ENCODE measurements at regions not wholly inside any gene's neighbourhood (a gene's known extent, or its start where the extent isn't known, plus 50 kb on each side); places are given as distances from the start of the nearest gene placed in this dataset.

DNA sequence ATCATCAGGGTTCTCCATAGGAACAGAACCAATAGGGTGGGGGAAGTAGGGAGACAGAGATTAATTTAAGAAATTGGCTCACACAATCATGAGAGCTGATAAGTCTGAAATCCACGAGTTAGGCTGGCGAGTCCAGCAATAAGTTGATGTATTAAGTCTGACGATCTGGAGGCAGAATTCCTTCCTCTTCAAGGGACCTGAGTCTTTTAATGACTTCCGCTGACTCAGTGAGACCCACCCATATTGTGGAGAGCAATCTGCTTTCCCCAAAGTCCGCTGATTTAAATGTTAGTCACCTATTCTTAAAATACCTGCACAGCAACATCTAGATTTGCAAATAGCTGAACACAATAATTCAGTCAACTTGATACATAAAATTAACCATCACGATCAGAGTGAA lies 97.8 kb downstream of the SPTSSA start:
- TF ChIP-seq, protein P1, sequence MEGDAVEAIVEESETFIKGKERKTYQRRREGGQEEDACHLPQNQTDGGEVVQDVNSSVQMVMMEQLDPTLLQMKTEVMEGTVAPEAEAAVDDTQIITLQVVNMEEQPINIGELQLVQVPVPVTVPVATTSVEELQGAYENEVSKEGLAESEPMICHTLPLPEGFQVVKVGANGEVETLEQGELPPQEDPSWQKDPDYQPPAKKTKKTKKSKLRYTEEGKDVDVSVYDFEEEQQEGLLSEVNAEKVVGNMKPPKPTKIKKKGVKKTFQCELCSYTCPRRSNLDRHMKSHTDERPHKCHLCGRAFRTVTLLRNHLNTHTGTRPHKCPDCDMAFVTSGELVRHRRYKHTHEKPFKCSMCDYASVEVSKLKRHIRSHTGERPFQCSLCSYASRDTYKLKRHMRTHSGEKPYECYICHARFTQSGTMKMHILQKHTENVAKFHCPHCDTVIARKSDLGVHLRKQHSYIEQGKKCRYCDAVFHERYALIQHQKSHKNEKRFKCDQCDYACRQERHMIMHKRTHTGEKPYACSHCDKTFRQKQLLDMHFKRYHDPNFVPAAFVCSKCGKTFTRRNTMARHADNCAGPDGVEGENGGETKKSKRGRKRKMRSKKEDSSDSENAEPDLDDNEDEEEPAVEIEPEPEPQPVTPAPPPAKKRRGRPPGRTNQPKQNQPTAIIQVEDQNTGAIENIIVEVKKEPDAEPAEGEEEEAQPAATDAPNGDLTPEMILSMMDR (IDR thresholded peaks at IDR 0.05; ENCODE audit: borderline replicate concordance) = no peak
- Histone ChIP-seq H3K27me3 (ENCODE audit: low read depth) (no peaks in the 10 kb centered on the region), H3K4me3 (no peak overlapping the region), H3K4me1 (peaks cover 3% of the 10 kb centered on the region), H3K27ac (replicated peaks) (peak overlapping the region; percentile 67), H3K36me3 (no peaks in the 10 kb centered on the region), H3K9me3 (replicated peaks) (no peaks in the 10 kb centered on the region)
- intact Hi-C loops (cut with micrococcal nuclease) = no loop called here
- no peak for DNase-seq

DNA sequence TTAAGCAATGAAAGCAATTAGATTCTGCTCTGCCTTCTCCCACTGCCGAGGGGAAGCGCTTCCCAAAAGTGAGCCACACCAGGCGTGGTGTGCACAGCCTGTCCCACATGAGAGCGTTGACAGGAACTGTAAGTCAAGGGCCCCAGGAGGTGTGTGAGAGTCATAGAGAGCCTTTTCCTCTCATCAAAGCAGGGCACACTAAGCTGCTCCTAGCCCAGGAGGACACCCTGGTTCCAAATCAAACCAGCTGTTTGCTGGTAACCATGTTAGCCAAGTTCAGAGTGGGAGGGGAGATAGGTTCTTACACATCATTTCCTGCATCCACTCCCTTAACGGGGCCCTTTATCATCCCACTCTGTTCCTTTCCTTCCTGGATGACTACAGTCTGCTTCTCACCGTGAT lies 98.3 kb downstream of the SPTSSA start:
- Histone ChIP-seq H3K27ac (replicated peaks) (peak overlapping the region; percentile 67), H3K9me3 (replicated peaks) (no peaks in the 10 kb centered on the region), H3K36me3 (no peaks in the 10 kb centered on the region), H3K4me3 (no peak overlapping the region), H3K4me1 (peaks cover 3% of the 10 kb centered on the region), H3K27me3 (ENCODE audit: low read depth) (no peaks in the 10 kb centered on the region)
- DNase-seq = no peak
- TF ChIP-seq, protein P1 (IDR thresholded peaks at IDR 0.05; ENCODE audit: borderline replicate concordance) = no peak
- intact Hi-C loops (cut with micrococcal nuclease) = no loop called here

DNA sequence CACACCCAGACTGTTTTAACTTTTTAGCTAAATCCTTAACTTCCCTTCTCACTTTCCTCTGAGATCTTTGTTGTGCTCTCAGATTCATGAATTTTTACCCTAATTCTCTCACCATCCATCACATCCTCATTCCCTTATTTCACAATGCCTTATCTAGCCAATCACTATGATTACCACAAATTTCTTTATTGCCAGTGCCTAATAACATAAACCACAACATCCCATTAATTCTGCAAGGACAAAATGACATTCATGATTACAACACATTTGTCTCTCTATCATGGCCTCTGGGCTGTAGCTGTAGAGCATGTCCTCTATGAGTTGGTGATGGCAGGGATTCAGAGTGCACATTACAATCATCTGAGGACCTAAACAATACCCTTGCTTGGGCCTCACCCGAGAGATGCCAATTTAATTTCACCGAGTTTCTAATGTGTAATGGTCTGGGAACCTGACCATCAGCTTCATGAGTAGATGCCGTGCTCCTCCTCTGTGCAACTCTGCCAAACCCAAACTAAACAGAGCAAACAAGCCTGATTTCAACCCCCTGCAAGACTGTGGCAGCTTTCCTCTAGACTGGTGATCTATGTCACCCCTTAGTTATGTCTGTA lies 99.3 kb downstream of the SPTSSA start:
- TF ChIP-seq, protein P1 (IDR thresholded peaks at IDR 0.05; ENCODE audit: borderline replicate concordance) = no peak
- H3K9me3 ChIP-seq (replicated peaks) = no peaks in the 10 kb centered on the region
- peaks cover 3% of the 10 kb centered on the region for H3K4me1 ChIP-seq
- H3K27ac ChIP-seq (replicated peaks) = peak overlapping the region; percentile 67
- no peak for DNase-seq
- H3K4me3 ChIP-seq = no peak overlapping the region
- H3K36me3 ChIP-seq = no peaks in the 10 kb centered on the region
- no peaks in the 10 kb centered on the region for H3K27me3 ChIP-seq (ENCODE audit: low read depth)
- intact Hi-C loops (cut with micrococcal nuclease) = no loop called here

DNA sequence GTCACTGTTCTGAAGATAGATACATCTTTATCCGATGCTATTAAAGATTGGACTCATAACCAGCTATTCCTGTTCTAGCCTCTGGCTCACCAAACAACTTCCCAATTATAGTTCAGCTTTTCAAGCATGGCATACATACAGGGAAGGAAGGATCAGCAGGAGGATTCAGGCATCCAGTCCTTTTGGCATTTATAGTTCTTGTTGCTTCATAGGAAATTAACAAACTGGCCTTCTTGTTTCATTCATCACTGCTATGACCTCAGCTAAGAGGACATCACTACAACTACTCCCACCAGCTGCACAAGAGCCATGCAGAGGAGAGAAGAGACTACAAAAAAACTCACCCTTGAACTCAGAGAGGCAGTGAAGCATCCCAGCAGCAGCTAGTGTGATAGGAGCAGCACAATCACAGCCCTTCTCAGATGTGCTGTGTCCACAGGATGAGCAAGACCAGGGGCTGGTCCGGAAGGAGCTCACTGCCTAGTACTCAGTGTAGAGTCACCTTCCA lies 100.5 kb downstream of the SPTSSA start:
- DNase-seq = no peak
- intact Hi-C loops (cut with micrococcal nuclease) = no loop called here
- TF ChIP-seq, protein P1 (IDR thresholded peaks at IDR 0.05; ENCODE audit: borderline replicate concordance) = no peak
- Histone ChIP-seq H3K4me3 (no peak overlapping the region), H3K36me3 (no peaks in the 10 kb centered on the region), H3K9me3 (replicated peaks) (no peaks in the 10 kb centered on the region), H3K27me3 (ENCODE audit: low read depth) (no peaks in the 10 kb centered on the region), H3K4me1 (peaks cover 3% of the 10 kb centered on the region), H3K27ac (replicated peaks) (peak overlapping the region; percentile 67)

DNA sequence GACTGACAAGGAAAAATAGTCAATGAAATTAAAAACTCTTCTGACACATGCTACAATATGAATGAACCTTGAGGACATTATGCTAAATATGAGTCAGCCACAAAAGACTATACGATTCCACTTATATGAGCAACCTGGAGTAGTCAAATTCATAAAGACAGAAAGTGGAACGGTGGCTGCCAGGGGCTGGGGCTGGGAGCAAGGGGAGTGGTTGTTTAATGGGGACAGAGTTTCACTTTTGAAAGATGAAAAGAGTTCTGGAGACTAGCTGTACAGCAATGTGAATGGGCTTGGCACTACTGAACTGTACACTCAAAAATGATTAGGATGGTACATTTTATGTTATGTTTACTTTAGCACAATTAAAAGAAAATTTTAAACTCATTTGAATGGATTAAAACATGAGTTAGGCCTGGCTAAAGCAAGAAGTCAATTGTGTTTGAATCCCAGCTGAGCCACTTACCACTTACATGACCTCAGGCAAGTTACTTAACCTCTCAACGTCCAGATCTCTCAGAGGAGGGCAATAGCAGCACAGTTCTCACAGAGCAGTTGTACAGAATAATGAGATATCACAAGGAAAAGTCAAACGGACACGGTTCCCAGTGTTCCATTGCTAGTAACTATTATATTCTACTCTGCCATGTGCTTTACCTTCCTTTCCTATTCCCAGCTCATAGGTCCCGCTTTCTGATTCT lies 102.5 kb downstream of the SPTSSA start:
- TF ChIP-seq, protein P1 (IDR thresholded peaks at IDR 0.05; ENCODE audit: borderline replicate concordance) = no peak
- Histone ChIP-seq H3K36me3 (no peaks in the 10 kb centered on the region), H3K9me3 (replicated peaks) (no peaks in the 10 kb centered on the region), H3K4me1 (peaks cover 3% of the 10 kb centered on the region), H3K27ac (replicated peaks) (peak overlapping the region; percentile 2), H3K27me3 (ENCODE audit: low read depth) (no peaks in the 10 kb centered on the region), H3K4me3 (no peak overlapping the region)
- no peak for DNase-seq
- intact Hi-C loops (cut with micrococcal nuclease) = no loop called here

Measured in left ventricle myocardium inferior (tissue), 1 donor.